ENCODE measurements at regions not wholly inside any gene's neighbourhood (a gene's known extent, or its start where the extent isn't known, plus 50 kb on each side); places are given as distances from the start of the nearest gene placed in this dataset.

DNA sequence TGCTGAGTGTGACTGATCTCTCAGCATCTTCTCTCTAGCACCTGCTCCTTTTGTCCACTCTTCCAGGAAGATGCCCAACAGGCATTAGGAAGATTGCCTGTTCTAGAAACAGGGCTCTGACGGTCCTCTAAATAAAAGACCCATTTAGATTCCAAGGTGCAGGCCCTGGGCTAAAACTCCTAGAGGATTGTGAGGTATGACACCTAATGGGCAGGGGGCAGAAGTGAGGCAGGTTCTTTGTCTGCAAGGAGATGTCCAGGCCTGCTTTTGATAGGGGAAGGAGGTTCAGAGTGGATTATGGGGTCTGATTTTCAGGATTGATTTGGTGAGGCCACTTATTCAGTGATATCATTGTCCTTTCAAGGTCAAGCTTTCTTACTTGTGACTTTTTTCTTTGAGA, 140.8 kb upstream of the TRPC7 start:
- TF ChIP-seq, protein P1, sequence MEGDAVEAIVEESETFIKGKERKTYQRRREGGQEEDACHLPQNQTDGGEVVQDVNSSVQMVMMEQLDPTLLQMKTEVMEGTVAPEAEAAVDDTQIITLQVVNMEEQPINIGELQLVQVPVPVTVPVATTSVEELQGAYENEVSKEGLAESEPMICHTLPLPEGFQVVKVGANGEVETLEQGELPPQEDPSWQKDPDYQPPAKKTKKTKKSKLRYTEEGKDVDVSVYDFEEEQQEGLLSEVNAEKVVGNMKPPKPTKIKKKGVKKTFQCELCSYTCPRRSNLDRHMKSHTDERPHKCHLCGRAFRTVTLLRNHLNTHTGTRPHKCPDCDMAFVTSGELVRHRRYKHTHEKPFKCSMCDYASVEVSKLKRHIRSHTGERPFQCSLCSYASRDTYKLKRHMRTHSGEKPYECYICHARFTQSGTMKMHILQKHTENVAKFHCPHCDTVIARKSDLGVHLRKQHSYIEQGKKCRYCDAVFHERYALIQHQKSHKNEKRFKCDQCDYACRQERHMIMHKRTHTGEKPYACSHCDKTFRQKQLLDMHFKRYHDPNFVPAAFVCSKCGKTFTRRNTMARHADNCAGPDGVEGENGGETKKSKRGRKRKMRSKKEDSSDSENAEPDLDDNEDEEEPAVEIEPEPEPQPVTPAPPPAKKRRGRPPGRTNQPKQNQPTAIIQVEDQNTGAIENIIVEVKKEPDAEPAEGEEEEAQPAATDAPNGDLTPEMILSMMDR (IDR thresholded peaks at IDR 0.05), result no peak
- TF ChIP-seq POLR2A (IDR thresholded peaks at IDR 0.05), result no peak
